ENCODE measurements at regions not wholly inside any gene's neighbourhood (a gene's known extent, or its start where the extent isn't known, plus 50 kb on each side); places are given as distances from the start of the nearest gene placed in this dataset.
A peak's percentile ranks its signal among the peaks of the same experiment; 100 is the strongest.

DNA sequence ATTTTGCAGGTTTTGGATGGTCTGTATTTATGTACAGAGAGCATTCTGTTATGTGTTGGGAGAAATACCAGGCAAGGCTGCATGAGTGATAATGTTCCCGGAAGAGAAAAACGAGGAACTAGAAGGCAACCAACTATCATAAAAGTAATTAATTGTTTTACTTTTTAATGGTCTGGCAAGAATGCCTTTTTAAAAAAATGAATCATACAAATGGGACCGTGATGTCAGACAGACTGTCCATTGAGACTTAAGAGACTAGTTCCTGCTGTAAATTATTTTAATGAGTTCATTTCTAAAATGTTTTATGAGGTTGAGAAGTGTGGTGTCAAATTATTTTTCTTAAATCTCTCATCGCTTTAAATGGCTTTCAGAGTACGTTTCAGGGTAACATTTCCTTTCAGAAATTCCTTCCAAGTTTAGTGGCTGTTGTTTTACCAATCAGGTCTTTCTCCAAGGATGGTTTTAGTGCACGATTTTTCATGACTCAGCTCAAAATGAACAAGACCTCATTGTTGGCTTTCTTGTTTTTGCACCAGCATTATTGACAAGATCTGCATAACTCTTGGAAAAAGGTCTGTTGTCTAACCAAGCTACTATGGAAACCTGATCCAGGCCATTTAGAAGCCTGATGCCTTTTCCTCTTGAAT lies 86.1 kb upstream of the ARHGAP5 start:
- H3K27ac ChIP-seq, result peak overlapping the region; percentile 42
- no peak for DNase-seq (ENCODE audit: low read depth, low spot score)

DNA sequence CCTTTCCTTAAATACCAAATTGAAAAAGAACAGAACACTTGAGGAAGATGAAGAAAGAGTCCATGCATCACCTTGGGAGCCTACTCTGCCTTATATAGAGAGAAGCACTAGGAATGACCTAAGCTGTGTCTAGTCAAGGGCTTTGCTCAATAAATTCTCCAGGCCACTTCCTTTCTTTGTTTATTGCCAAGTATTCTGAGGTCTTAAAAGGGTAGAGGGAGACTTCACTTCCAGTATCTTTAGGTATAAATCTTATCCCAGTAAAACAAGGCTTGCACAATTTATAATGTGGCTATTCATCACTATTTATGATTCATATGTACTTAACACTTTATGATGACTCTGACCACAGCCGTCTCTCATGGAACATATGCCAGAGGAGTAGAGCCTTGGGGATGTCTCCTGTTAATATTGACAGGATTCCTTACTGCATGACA lies 85.1 kb upstream of the ARHGAP5 start:
- H3K27ac ChIP-seq, result peak overlapping the region; percentile 42
- peak; percentile 81 for DNase-seq (ENCODE audit: low read depth, low spot score)

GRCh38 chr14:31993521-31993951 lies 83.6 kb upstream of the ARHGAP5 start:
- no peak overlapping the region for H3K27ac ChIP-seq

GRCh38 chr14:31994391-31995033 lies 82.6 kb upstream of the ARHGAP5 start:
- H3K27ac ChIP-seq, result no peak overlapping the region
- DNase-seq (ENCODE audit: low read depth, low spot score), result no peak

More at GRCh38 chr14:31993521-31993951, 83.6 kb upstream of the ARHGAP5 start:
- no peak for DNase-seq (ENCODE audit: low read depth, low spot score)

GRCh38 chr14:32003585-32003984 lies 73.5 kb upstream of the ARHGAP5 start:
- DNase-seq (ENCODE audit: low read depth, low spot score), result no peak
- H3K27ac ChIP-seq, result no peak overlapping the region

- no peak for DNase-seq (ENCODE audit: low read depth, low spot score)
- H3K27ac ChIP-seq, result no peak overlapping the region
Observed at GRCh38 chr14:32004300-32004699, 72.8 kb upstream of the ARHGAP5 start.

DNA sequence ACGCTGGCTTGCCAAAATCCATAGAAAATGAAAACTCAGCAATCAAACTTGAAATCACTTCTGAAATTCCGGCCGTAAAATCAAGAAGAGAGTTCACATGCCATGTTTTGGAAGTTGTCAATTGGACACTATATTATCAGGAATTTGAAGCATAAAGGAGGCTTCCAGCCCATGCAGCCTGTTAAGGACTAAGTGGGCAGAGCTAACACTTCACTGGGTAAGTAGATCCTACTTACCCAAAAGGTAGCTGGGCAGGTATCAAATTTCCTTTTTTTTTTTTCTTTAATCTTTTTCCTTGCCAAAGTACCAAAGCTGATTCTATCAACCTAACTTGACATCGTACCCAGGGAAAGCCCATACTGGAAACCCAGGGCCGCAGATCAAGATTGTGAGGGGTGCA lies 71.5 kb upstream of the ARHGAP5 start:
- DNase-seq (ENCODE audit: low read depth, low spot score), result no peak
- no peak overlapping the region for H3K27ac ChIP-seq

DNA sequence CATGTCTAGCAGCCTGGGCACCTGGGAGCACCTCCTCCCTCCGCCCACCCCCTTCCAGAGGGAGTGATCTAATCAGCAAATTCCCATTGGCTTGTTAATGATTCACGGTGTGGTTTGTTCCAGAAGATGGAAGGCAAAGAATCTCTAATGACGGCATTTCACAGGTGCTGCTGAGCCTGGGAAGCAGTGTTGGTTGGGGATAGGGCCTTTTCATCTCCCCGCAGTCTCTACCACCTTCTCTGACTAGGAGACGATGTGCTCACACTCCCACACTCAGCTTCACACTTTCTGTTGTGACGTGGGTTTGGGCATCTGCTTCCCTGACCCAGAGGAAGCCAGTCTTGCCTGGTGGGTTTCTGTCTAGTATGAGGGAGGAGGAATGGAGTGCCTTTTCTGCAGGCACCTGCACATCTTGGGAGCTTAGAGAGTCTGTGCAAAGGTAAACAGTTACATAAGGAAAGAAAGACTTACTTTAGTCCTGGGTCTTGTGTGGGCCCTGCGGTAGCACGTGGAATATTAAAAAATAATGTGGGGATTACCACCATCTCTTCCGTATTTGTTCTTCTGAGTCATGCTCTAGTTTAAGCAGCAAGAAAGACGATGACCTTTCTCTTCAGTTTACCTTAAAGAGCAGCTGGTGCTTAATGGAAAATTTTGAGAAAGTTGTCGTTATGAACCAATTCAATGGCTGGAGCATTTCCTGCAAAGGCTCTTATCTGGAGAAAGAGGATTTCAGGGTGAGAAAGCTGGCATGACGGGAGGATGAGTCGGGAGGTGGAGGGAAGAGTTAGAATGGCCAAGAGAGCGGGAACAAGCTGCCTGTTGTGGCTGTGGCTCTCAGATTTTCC lies 70.6 kb upstream of the ARHGAP5 start:
- no peak overlapping the region for H3K27ac ChIP-seq
- DNase-seq (ENCODE audit: low read depth, low spot score), result no peak

DNA sequence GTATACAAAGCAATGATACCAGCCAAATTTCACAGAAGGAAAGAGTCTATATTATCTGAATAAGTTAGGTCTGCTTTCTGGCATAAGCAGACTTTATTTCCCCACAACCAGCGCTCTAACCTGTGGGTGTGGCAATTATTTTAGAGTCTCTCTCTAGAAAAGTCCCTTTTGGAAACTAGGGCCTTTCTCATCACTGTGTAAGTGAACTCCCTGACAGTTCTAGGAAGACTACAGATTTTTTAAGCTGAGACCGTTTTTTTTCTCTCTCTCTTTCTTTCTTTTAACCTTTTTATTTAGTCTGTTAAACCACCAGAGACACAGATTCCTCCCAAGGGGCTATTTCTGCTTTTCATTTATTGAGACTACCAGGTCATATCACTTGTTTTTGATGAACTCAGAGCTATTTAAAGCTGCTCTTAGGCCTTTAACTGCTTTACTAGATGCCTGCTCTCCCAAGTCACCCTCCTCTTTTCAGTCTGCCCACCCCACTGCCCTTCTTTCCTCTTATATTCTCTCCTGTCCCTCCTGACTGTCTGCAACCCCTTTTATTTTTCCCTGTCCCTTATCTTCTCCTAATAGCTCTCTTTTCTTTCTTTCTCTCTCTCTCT lies 69.2 kb upstream of the ARHGAP5 start:
- no peak for DNase-seq (ENCODE audit: low read depth, low spot score)
- H3K27ac ChIP-seq, result no peak overlapping the region

DNA sequence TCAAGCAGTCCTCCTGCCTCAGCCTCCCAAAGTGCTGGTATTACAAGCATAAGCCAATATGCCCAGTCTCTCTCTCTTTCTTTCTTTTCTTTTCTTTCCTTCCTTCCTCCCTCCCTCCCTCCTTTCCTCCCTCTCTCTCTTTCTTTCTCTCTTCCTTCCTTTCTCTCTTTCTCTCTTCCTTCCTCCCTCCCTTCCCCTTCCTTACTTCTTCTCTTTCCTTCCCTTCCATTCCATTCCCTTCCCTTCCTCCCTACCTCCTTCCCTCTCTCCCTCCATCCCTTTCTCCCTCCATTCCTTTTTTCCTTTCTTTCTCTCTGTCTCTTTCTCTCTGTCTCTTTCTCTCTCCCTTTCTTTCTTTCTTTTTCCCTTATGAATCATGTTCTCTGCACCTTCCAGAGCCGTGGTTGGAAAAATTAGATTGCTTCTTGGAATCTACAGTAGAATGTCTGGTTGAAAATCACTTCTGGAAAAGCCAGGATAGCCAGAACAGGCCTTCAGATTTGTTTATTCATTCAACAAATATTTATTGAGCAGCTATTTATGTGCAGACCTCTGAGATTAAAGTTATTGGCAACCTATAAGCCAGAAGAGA lies 68.4 kb upstream of the ARHGAP5 start:
- no peak for DNase-seq (ENCODE audit: low read depth, low spot score)
- H3K27ac ChIP-seq, result no peak overlapping the region

DNA sequence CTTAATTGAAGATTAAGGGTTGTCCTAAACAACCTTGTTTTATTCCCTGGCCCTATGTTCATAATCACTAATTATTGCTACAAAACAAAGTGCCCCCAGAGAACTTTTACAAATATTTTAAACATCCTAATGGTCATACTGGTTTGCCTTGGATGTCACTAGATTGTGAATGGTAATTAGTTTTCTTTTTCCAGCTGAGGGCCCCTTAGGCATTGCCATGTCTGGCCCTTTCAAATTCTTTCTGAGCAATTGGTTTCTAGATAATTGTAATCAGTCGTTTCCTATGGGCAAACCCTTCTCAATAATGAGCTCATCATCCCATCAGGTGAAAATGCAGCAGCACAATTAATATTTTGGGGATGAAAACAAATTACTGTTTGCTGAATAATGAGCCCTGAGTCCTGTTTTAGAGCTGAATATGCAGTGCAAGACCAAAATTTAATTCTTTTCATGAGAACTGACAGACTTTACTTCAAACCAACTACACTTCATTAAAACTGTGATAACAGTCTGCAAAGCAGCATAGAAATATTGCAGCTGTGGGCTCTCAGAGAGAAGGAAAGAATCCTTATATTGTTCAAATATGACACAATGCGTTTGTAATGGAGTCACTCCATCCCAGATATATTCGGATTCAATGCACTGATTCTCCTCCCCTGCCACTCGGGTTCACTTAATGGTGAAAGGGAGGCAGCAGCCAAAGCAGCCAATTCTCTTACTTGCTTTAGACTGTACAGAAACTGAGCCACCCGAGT lies 67.7 kb upstream of the ARHGAP5 start:
- H3K27ac ChIP-seq, result no peak overlapping the region
- no peak for DNase-seq (ENCODE audit: low read depth, low spot score)

GRCh38 chr14:32009976-32010581 lies 67.0 kb upstream of the ARHGAP5 start:
- H3K27ac ChIP-seq, result no peak overlapping the region
- no peak for DNase-seq (ENCODE audit: low read depth, low spot score)

DNA sequence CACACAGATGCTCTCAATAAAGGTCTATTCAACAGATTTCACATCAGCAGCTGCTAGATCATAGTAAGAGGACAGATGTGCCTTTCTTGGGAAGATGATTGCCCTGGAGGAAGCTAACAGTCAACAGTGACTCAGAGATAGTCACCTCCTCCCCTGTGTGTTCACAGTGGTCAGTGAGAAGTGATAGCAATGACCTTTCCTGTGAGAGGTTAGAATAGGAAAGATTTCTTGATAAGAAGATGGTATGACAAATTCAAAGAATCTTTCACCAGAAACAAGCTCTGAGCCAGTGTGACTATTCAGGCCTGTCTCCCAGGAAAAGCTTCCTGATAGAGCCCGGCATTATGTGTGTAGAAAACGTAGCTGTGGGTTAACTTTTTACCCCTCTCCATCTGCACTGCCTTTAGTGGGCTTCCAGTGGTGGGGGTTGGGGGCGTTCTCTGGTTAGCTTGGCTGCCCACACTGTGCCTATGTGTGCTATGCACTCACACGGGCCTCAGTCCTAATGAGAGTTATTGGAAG lies 66.4 kb upstream of the ARHGAP5 start:
- DNase-seq (ENCODE audit: low read depth, low spot score), result no peak
- peak overlapping the region; percentile 13 for H3K27ac ChIP-seq

GRCh38 chr14:32011225-32011624 lies 65.9 kb upstream of the ARHGAP5 start:
- peak overlapping the region; percentile 13 for H3K27ac ChIP-seq
- DNase-seq (ENCODE audit: low read depth, low spot score), result no peak

GRCh38 chr14:32012062-32012461 lies 65.0 kb upstream of the ARHGAP5 start:
- no peak for DNase-seq (ENCODE audit: low read depth, low spot score)
- H3K27ac ChIP-seq, result peak overlapping the region; percentile 6

GRCh38 chr14:32012571-32012970 lies 64.5 kb upstream of the ARHGAP5 start:
- peak overlapping the region; percentile 6 for H3K27ac ChIP-seq
- no peak for DNase-seq (ENCODE audit: low read depth, low spot score)

DNA sequence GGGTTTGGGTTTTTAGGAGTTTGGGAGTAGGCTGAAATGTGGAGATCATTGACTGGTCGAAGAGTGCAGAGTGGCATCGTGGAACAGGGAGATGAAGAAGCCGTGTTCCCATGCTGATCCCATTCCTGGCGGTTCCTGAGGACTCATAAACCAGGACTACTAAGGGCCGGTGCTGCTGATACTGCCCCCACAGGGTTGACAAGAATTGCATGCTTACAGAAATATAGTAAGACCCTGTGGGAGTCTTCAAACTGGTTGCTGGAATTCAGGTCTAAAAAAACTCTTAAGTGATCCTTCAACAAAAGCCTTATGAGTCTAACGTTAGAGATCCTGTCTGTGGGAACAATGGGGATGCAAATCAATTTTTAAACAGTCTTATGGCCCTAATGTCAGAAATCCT lies 64.0 kb upstream of the ARHGAP5 start:
- no peak for DNase-seq (ENCODE audit: low read depth, low spot score)
- no peak overlapping the region for H3K27ac ChIP-seq

GRCh38 chr14:32014057-32014456 lies 63.0 kb upstream of the ARHGAP5 start:
- no peak overlapping the region for H3K27ac ChIP-seq
- DNase-seq (ENCODE audit: low read depth, low spot score), result no peak

DNA sequence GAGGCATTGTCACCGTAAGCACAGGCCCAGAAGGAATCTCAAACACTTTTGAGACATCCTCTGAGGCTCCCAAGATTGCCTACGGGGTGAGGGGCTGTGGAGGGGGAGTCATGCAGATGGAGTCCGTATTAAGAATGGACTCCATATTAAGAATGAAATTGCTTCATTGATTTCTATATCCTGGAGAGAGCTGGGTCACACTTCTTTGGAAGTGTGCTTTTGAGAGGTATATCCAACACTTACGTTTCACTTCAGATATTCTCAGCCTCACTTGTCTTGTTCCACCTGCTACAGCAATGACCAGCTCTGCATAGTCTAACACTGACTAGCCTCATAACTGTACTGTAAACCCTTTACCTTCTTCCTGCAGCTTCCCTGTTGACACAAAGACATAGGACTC lies 62.6 kb upstream of the ARHGAP5 start:
- no peak for DNase-seq (ENCODE audit: low read depth, low spot score)
- no peak overlapping the region for H3K27ac ChIP-seq
